ENCODE measurements at regions not wholly inside any gene's neighbourhood (a gene's known extent, or its start where the extent isn't known, plus 50 kb on each side); places are given as distances from the start of the nearest gene placed in this dataset.
"Not testable (repeated sequence)": the region's sequence is repeated elsewhere in the genome, so short reads cannot be mapped to it uniquely, and the experiment has no call there.

DNA sequence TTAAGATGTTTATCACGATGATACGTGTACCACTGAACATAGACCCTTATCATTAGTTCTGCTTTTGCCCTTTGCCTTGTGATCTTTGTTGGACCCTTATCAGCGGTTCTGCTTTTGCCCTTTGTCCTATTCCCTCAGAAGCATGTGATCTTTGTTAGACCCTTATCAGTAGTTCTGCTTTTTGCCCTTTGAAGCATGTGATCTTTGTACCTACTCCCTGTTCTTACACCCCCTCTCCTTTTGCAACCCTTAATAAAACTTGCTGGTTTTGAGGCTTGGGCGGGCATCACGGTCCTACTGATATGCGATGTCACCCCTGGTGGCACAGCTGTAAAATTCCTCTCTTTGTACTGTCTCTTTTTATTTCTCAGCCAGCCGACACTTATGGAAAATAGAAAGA lies 117.0 kb downstream of the SDHAF3 start:
- not testable (repeated sequence) for H3K27ac ChIP-seq (ENCODE audit: low read depth in 2 of 2, low read length in 2 of 2); H3K4me1 ChIP-seq (ENCODE audit: control insufficient read depth in 2 of 2, insufficient read depth in 2 of 2, low read length in 2 of 2); H3K9ac ChIP-seq (ENCODE audit: low read depth in 1 of 2, low read length in 2 of 2); H3K4me3 ChIP-seq (ENCODE audit: low read length in 2 of 2); H3K9me3 ChIP-seq (ENCODE audit: control insufficient read depth in 2 of 2, low read length in 2 of 2); H3K36me3 ChIP-seq (ENCODE audit: control insufficient read depth in 2 of 2, insufficient read depth in 2 of 2, low read length in 2 of 2); H3K27me3 ChIP-seq (ENCODE audit: control insufficient read depth in 2 of 2, insufficient read depth in 2 of 2, low read length in 2 of 2)

GRCh38 chr7:97246317-97246716 lies 128.8 kb downstream of the SDHAF3 start:
- Histone ChIP-seq H3K36me3 (ENCODE audit: control insufficient read depth in 2 of 2, insufficient read depth in 2 of 2, low read length in 2 of 2) (no peaks in the 10 kb centered on the region), H3K9ac (ENCODE audit: low read depth in 1 of 2, low read length in 2 of 2) (no peak overlapping the region), H3K4me1 (ENCODE audit: control insufficient read depth in 2 of 2, insufficient read depth in 2 of 2, low read length in 2 of 2) (peaks cover 0 to 5% of the 10 kb centered on the region in 2 donors), H3K9me3 (ENCODE audit: control insufficient read depth in 2 of 2, low read length in 2 of 2) (no peaks in the 10 kb centered on the region), H3K27me3 (ENCODE audit: control insufficient read depth in 2 of 2, insufficient read depth in 2 of 2, low read length in 2 of 2) (no peaks in the 10 kb centered on the region), H3K4me3 (ENCODE audit: low read length in 2 of 2) (no peak overlapping the region), H3K27ac (ENCODE audit: low read depth in 2 of 2, low read length in 2 of 2) (no peak overlapping the region)

GRCh38 chr7:97258187-97258586 lies 140.7 kb downstream of the SDHAF3 start:
- not testable (repeated sequence) for H3K36me3 ChIP-seq (ENCODE audit: control insufficient read depth in 2 of 2, insufficient read depth in 2 of 2, low read length in 2 of 2); H3K4me1 ChIP-seq (ENCODE audit: control insufficient read depth in 2 of 2, insufficient read depth in 2 of 2, low read length in 2 of 2); H3K9ac ChIP-seq (ENCODE audit: low read depth in 1 of 2, low read length in 2 of 2); H3K9me3 ChIP-seq (ENCODE audit: control insufficient read depth in 2 of 2, low read length in 2 of 2); H3K27ac ChIP-seq (ENCODE audit: low read depth in 2 of 2, low read length in 2 of 2); H3K4me3 ChIP-seq (ENCODE audit: low read length in 2 of 2); H3K27me3 ChIP-seq (ENCODE audit: control insufficient read depth in 2 of 2, insufficient read depth in 2 of 2, low read length in 2 of 2)

GRCh38 chr7:97269741-97270140 lies 152.2 kb downstream of the SDHAF3 start:
- H3K9ac ChIP-seq (ENCODE audit: low read depth in 1 of 2, low read length in 2 of 2): no peak overlapping the region
- H3K27ac ChIP-seq (ENCODE audit: low read depth in 2 of 2, low read length in 2 of 2): no peak overlapping the region
- H3K9me3 ChIP-seq (ENCODE audit: control insufficient read depth in 2 of 2, low read length in 2 of 2): no peaks in the 10 kb centered on the region

GRCh38 chr7:97270280-97270679 lies 152.8 kb downstream of the SDHAF3 start:
- no peaks in the 10 kb centered on the region for H3K9me3 ChIP-seq (ENCODE audit: control insufficient read depth in 2 of 2, low read length in 2 of 2)
- no peak overlapping the region for H3K27ac ChIP-seq (ENCODE audit: low read depth in 2 of 2, low read length in 2 of 2)
- H3K9ac ChIP-seq (ENCODE audit: low read depth in 1 of 2, low read length in 2 of 2): no peak overlapping the region
- H3K36me3 ChIP-seq (ENCODE audit: control insufficient read depth in 2 of 2, insufficient read depth in 2 of 2, low read length in 2 of 2): no peaks in the 10 kb centered on the region
- H3K4me3 ChIP-seq (ENCODE audit: low read length in 2 of 2): no peak overlapping the region
- peaks cover 11 to 14% of the 10 kb centered on the region in 2 donors for H3K4me1 ChIP-seq (ENCODE audit: control insufficient read depth in 2 of 2, insufficient read depth in 2 of 2, low read length in 2 of 2)
- no peaks in the 10 kb centered on the region for H3K27me3 ChIP-seq (ENCODE audit: control insufficient read depth in 2 of 2, insufficient read depth in 2 of 2, low read length in 2 of 2)

More at GRCh38 chr7:97269741-97270140, 152.2 kb downstream of the SDHAF3 start:
- Histone ChIP-seq H3K4me3 (ENCODE audit: low read length in 2 of 2) (no peak overlapping the region), H3K27me3 (ENCODE audit: control insufficient read depth in 2 of 2, insufficient read depth in 2 of 2, low read length in 2 of 2) (no peaks in the 10 kb centered on the region), H3K36me3 (ENCODE audit: control insufficient read depth in 2 of 2, insufficient read depth in 2 of 2, low read length in 2 of 2) (no peaks in the 10 kb centered on the region), H3K4me1 (ENCODE audit: control insufficient read depth in 2 of 2, insufficient read depth in 2 of 2, low read length in 2 of 2) (peaks cover 9 to 14% of the 10 kb centered on the region in 2 donors)

DNA sequence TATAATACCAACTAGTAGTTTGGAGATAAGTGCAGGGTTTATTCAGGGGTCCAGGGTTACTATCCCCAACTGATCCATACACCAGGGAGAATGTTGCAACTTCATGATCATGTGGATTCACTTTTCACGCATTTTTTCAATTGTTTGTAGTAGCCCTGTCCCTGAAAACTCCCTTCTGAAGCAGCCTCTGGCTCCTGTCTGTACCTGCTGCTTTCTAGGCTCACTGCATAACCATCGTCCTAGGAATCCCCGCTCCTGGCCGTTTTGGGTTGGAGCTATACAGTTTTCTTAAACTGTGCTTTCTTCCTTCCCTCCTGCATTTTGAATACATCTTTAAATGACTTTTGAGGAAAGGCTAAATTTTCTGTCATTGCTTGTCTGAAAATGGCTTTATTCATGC lies 154.1 kb downstream of the SDHAF3 start:
- Histone ChIP-seq H3K9ac (ENCODE audit: low read depth in 1 of 2, low read length in 2 of 2) (peak overlapping the region; percentile 17 to 50), H3K27ac (ENCODE audit: low read depth in 2 of 2, low read length in 2 of 2) (peak overlapping the region; percentile 65 to 78), H3K36me3 (ENCODE audit: control insufficient read depth in 2 of 2, insufficient read depth in 2 of 2, low read length in 2 of 2) (no peaks in the 10 kb centered on the region), H3K4me1 (ENCODE audit: control insufficient read depth in 2 of 2, insufficient read depth in 2 of 2, low read length in 2 of 2) (peaks cover 14 to 16% of the 10 kb centered on the region in 2 donors), H3K27me3 (ENCODE audit: control insufficient read depth in 2 of 2, insufficient read depth in 2 of 2, low read length in 2 of 2) (no peaks in the 10 kb centered on the region), H3K9me3 (ENCODE audit: control insufficient read depth in 2 of 2, low read length in 2 of 2) (no peaks in the 10 kb centered on the region), H3K4me3 (ENCODE audit: low read length in 2 of 2) (peak overlapping the region; percentile 45 to 62)

- Histone ChIP-seq H3K4me3 (ENCODE audit: low read length in 2 of 2) (peak overlapping the region; percentile 45 to 62), H3K4me1 (ENCODE audit: control insufficient read depth in 2 of 2, insufficient read depth in 2 of 2, low read length in 2 of 2) (peaks cover 14 to 16% of the 10 kb centered on the region in 2 donors), H3K27me3 (ENCODE audit: control insufficient read depth in 2 of 2, insufficient read depth in 2 of 2, low read length in 2 of 2) (no peaks in the 10 kb centered on the region), H3K36me3 (ENCODE audit: control insufficient read depth in 2 of 2, insufficient read depth in 2 of 2, low read length in 2 of 2) (no peaks in the 10 kb centered on the region), H3K9me3 (ENCODE audit: control insufficient read depth in 2 of 2, low read length in 2 of 2) (no peaks in the 10 kb centered on the region), H3K9ac (ENCODE audit: low read depth in 1 of 2, low read length in 2 of 2) (peak overlapping the region in 1 of 2 donors; percentile 50), H3K27ac (ENCODE audit: low read depth in 2 of 2, low read length in 2 of 2) (peak overlapping the region; percentile 65 to 78)
These were observed 154.9 kb downstream of the SDHAF3 start for GRCh38 chr7:97272237-97272975.

DNA sequence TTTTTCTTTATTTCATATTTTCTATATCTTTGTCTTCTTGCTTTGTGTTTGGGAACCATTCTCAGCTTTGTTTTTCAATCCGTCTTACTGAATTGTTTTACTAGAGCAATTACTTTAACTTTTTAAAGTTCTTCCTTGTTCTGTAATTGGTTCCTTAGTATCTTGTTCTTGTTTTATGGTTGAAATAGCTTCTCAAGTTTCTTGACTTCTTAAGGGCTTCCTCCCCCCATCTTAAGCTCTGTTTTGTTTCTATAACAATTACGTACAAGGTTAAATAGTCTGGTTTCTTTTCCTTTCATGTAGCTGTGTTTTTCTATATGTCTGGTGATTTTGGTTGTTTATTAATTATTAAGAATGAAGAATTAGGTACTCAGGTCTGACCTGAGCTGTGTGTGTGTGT lies 158.0 kb downstream of the SDHAF3 start:
- no peaks in the 10 kb centered on the region for H3K36me3 ChIP-seq (ENCODE audit: control insufficient read depth in 2 of 2, insufficient read depth in 2 of 2, low read length in 2 of 2)
- H3K27me3 ChIP-seq (ENCODE audit: control insufficient read depth in 2 of 2, insufficient read depth in 2 of 2, low read length in 2 of 2): no peaks in the 10 kb centered on the region
- peaks cover 14 to 20% of the 10 kb centered on the region in 2 donors for H3K4me1 ChIP-seq (ENCODE audit: control insufficient read depth in 2 of 2, insufficient read depth in 2 of 2, low read length in 2 of 2)
- H3K4me3 ChIP-seq (ENCODE audit: low read length in 2 of 2): no peak overlapping the region
- H3K27ac ChIP-seq (ENCODE audit: low read depth in 2 of 2, low read length in 2 of 2): peak overlapping the region in 1 of 2 donors; percentile 62
- no peak overlapping the region for H3K9ac ChIP-seq (ENCODE audit: low read depth in 1 of 2, low read length in 2 of 2)
- H3K9me3 ChIP-seq (ENCODE audit: control insufficient read depth in 2 of 2, low read length in 2 of 2): no peaks in the 10 kb centered on the region

GRCh38 chr7:97280950-97281349 lies 163.5 kb downstream of the SDHAF3 start:
- Histone ChIP-seq H3K27me3 (ENCODE audit: control insufficient read depth in 2 of 2, insufficient read depth in 2 of 2, low read length in 2 of 2) (no peaks in the 10 kb centered on the region), H3K9me3 (ENCODE audit: control insufficient read depth in 2 of 2, low read length in 2 of 2) (no peaks in the 10 kb centered on the region), H3K9ac (ENCODE audit: low read depth in 1 of 2, low read length in 2 of 2) (no peak overlapping the region), H3K27ac (ENCODE audit: low read depth in 2 of 2, low read length in 2 of 2) (no peak overlapping the region), H3K4me3 (ENCODE audit: low read length in 2 of 2) (no peak overlapping the region), H3K36me3 (ENCODE audit: control insufficient read depth in 2 of 2, insufficient read depth in 2 of 2, low read length in 2 of 2) (no peaks in the 10 kb centered on the region), H3K4me1 (ENCODE audit: control insufficient read depth in 2 of 2, insufficient read depth in 2 of 2, low read length in 2 of 2) (peaks cover 0 to 6% of the 10 kb centered on the region in 2 donors)

DNA sequence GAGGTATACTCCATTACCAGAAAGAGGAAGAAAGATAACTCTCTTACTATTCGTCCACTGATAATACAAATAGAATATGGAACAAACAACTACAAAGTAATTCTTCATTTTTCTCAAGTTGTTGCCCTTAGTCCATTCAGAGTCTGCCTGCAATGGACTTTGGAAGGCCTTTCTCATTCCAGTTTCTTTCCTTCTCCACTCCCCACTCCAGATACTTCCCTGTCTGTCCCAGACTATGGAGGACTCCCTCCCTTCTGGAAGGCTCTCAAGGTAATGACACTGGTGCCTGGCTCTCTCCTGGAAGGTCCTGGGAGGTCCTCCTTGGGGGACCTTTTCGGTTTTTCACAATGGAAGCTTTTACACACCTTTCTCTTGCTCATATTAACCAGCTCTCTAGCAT lies 167.8 kb downstream of the SDHAF3 start:
- Histone ChIP-seq H3K4me1 (ENCODE audit: control insufficient read depth in 2 of 2, insufficient read depth in 2 of 2, low read length in 2 of 2) (no peaks in the 10 kb centered on the region), H3K9me3 (ENCODE audit: control insufficient read depth in 2 of 2, low read length in 2 of 2) (no peaks in the 10 kb centered on the region), H3K4me3 (ENCODE audit: low read length in 2 of 2) (no peak overlapping the region), H3K27me3 (ENCODE audit: control insufficient read depth in 2 of 2, insufficient read depth in 2 of 2, low read length in 2 of 2) (no peaks in the 10 kb centered on the region), H3K9ac (ENCODE audit: low read depth in 1 of 2, low read length in 2 of 2) (no peak overlapping the region), H3K27ac (ENCODE audit: low read depth in 2 of 2, low read length in 2 of 2) (no peak overlapping the region), H3K36me3 (ENCODE audit: control insufficient read depth in 2 of 2, insufficient read depth in 2 of 2, low read length in 2 of 2) (no peaks in the 10 kb centered on the region)

All from mucosa of rectum (tissue), 2 donors.